GM13976 (cell line): ENCODE measurements at regions not wholly inside any gene's neighbourhood (a gene's known extent, or its start where the extent isn't known, plus 50 kb on each side); places are given as distances from the start of the nearest gene placed in this dataset.

Source experiments
- DNase-seq: peaks from one replicate; pipeline ENCODE4 v3.0.0; 2012; ENCODE audit warnings: low spot score
- CTCF ChIP-seq: IDR thresholded peaks from 2 replicates; pipeline ENCODE4 v1.5.1; 2012; ENCODE audit warnings: borderline replicate concordance, mild to moderate bottlenecking; ENCODE audit not compliant: insufficient read depth; ENCODE audit errors: extremely low read depth, missing control alignments, control extremely low read depth
- in situ Hi-C: fragments of 300-500 bp; cut with MboI; formaldehyde crosslinking; loops from one replicate; pipeline ENCODE4 v1.12.0; 2022; ENCODE audit warnings: low sequenced_read_pairs, mixed read lengths, inconsistent platforms; ENCODE audit not compliant: unreplicated experiment

DNA sequence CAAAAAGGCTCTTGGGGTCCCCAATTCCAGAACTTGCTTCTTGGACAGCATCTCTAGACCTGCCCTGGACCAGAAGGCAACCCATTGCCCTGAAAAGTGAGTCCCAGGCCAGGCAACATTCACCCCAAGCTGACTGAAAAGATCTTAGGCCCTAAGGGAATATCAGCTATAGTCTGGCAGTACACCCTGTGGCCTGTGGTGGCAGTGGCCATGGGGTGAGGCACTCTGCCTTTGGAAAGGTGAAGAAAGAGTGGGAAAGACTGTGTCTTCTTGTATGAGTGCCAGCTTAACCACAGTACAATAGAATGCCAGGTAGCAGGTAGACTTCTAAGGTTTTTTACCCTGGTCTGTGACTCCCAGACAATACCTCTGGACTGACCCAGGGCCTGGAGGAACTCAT is 564.5 kb downstream of the CDH8 start:
- DNase-seq, result no peak
- in situ Hi-C loops, result no loop called here
- TF ChIP-seq CTCF, result no peak

- DNase-seq, result no peak
- in situ Hi-C loops, result no loop called here
- no peak for TF ChIP-seq CTCF
These were observed 565.2 kb downstream of the CDH8 start for GRCh38 chr16:61471023-61471422.

GRCh38 chr16:61465285-61465684 is 571.0 kb downstream of the CDH8 start:
- no peak for DNase-seq
- in situ Hi-C loops, result no loop called here
- no peak for TF ChIP-seq CTCF

- no peak for DNase-seq
- in situ Hi-C loops, result no loop called here
- TF ChIP-seq CTCF, result no peak
These were observed 576.2 kb downstream of the CDH8 start for GRCh38 chr16:61460020-61460419.

DNA sequence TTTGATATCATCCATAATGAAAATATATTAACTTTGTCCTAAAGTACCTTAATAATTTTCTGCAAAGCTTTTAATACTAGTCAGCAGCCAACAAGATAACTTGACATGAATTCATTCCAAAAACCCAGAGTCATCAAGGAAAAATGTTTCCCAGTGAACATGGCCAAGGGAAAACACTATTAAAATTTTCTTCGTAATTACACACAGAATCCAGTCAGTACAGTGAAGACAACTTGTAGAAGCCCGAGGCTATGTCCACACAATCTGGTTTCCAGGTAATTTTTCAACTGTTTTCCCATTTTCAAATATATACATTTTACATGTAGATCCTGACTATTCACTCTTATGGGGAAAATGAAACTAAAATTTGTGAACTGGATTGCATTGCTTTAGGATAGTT is 600.9 kb downstream of the CDH8 start:
- DNase-seq, result no peak
- in situ Hi-C loops, result no loop called here
- no peak for TF ChIP-seq CTCF

GRCh38 chr16:61432421-61432820 is 603.8 kb downstream of the CDH8 start:
- in situ Hi-C loops, result no loop called here
- no peak for DNase-seq
- no peak for TF ChIP-seq CTCF

DNA sequence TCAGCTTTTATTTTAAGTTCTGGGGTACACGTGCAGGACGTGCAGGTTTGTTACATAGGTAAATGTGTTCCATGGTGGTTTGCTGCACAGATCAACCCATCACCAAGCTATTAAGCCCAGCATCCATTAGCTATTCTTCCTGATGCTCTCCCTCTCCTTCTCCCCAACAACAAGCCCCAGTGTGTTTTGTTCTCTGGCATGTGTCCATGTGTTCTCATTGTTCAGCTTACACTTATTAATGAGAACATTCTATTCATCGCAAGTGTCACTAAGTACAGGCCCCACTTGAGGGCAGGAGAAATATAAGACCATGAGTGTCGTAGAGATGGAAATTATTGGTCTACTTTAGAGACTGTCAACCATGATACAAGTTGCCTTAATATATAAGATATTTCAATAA is 615.1 kb downstream of the CDH8 start:
- DNase-seq, result no peak
- no peak for TF ChIP-seq CTCF
- in situ Hi-C loops, result no loop called here
